ENCODE measurements at regions not wholly inside any gene's neighbourhood (a gene's known extent, or its start where the extent isn't known, plus 50 kb on each side); places are given as distances from the start of the nearest gene placed in this dataset.
"Not testable (repeated sequence)": the region's sequence is repeated elsewhere in the genome, so short reads cannot be mapped to it uniquely, and the experiment has no call there.

DNA sequence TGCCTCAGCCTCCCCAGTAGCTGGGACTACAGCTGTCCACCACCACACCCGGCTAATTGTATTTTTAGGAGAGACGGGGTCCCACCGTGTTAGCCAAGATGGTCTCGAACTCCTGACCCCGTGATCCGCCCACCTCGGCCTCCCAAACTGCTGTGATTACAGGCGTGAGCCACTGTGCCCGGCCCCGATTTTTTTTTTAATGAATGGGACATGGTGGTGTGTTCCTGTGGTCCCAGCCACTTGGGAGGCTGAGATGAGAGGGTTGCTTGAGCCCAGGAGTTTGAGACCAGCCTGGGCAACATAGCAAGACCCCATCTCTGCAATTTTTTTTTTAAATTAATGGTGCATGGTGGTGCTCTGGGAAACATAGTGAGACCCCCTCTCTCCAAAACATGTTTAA is 143.6 kb upstream of the TPTE start:
- TF ChIP-seq, protein P1, sequence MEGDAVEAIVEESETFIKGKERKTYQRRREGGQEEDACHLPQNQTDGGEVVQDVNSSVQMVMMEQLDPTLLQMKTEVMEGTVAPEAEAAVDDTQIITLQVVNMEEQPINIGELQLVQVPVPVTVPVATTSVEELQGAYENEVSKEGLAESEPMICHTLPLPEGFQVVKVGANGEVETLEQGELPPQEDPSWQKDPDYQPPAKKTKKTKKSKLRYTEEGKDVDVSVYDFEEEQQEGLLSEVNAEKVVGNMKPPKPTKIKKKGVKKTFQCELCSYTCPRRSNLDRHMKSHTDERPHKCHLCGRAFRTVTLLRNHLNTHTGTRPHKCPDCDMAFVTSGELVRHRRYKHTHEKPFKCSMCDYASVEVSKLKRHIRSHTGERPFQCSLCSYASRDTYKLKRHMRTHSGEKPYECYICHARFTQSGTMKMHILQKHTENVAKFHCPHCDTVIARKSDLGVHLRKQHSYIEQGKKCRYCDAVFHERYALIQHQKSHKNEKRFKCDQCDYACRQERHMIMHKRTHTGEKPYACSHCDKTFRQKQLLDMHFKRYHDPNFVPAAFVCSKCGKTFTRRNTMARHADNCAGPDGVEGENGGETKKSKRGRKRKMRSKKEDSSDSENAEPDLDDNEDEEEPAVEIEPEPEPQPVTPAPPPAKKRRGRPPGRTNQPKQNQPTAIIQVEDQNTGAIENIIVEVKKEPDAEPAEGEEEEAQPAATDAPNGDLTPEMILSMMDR (tag by site-specific recombination; IDR thresholded peaks at IDR 0.05), result not testable (repeated sequence)
- not testable (repeated sequence) for TF ChIP-seq YY1 (tag by site-specific recombination; IDR thresholded peaks at IDR 0.05); ZNF677 (tag by site-specific recombination; IDR thresholded peaks at IDR 0.05); REST (tag by site-specific recombination; IDR thresholded peaks at IDR 0.05); TCF7L2 (IDR thresholded peaks at IDR 0.05; ENCODE audit: borderline replicate concordance, low read depth, low read length); ZNF416 (tag by site-specific recombination; IDR thresholded peaks at IDR 0.05); MZF1 (tag by site-specific recombination; IDR thresholded peaks at IDR 0.05; ENCODE audit: borderline replicate concordance); ZNF350 (tag by site-specific recombination; IDR thresholded peaks at IDR 0.05); SALL2 (tag by site-specific recombination; IDR thresholded peaks at IDR 0.05; ENCODE audit: borderline replicate concordance)
- TF ChIP-seq, protein P2, sequence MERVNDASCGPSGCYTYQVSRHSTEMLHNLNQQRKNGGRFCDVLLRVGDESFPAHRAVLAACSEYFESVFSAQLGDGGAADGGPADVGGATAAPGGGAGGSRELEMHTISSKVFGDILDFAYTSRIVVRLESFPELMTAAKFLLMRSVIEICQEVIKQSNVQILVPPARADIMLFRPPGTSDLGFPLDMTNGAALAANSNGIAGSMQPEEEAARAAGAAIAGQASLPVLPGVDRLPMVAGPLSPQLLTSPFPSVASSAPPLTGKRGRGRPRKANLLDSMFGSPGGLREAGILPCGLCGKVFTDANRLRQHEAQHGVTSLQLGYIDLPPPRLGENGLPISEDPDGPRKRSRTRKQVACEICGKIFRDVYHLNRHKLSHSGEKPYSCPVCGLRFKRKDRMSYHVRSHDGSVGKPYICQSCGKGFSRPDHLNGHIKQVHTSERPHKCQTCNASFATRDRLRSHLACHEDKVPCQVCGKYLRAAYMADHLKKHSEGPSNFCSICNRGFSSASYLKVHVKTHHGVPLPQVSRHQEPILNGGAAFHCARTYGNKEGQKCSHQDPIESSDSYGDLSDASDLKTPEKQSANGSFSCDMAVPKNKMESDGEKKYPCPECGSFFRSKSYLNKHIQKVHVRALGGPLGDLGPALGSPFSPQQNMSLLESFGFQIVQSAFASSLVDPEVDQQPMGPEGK (tag by site-specific recombination; IDR thresholded peaks at IDR 0.05), result not testable (repeated sequence)
- TF ChIP-seq, protein P3, sequence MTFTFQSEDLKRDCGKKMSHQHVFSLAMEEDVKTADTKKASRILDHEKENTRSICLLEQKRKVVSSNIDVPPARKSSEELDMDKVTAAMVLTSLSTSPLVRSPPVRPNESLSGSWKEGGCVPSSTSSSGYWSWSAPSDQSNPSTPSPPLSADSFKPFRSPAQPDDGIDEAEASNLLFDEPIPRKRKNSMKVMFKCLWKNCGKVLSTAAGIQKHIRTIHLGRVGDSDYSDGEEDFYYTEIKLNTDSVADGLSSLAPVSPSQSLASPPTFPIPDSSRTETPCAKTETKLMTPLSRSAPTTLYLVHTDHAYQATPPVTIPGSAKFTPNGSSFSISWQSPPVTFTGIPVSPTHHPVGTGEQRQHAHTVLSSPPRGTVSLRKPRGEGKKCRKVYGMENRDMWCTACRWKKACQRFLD (tag by site-specific recombination; IDR thresholded peaks at IDR 0.05), result not testable (repeated sequence)
